NCI-H1105 treated with DMSO at 0.1 percent for 48 hours (cell line): ENCODE measurements at regions not wholly inside any gene's neighbourhood (a gene's known extent, or its start where the extent isn't known, plus 50 kb on each side); places are given as distances from the start of the nearest gene placed in this dataset.
"Not testable (repeated sequence)": the region's sequence is repeated elsewhere in the genome, so short reads cannot be mapped to it uniquely, and the experiment has no call there.

ENCODE experiments used
- DNase-seq: peaks from one replicate; lab custom pipeline; 2025; lab: John Stamatoyannopoulos, UW

- not testable (repeated sequence) for DNase-seq
These were observed 1195.5 kb downstream of the TMEM121 start for GRCh38 chr14:106721926-106722325.

- not testable (repeated sequence) for DNase-seq
These were observed 1196.7 kb downstream of the TMEM121 start for GRCh38 chr14:106722813-106723687.

- peak; percentile 6 for DNase-seq
These were observed 1201.6 kb downstream of the TMEM121 start for GRCh38 chr14:106727962-106728361.

GRCh38 chr14:106728611-106729010, 1202.2 kb downstream of the TMEM121 start:
- no peak for DNase-seq

- no peak for DNase-seq
These were observed 1203.2 kb downstream of the TMEM121 start for GRCh38 chr14:106729551-106729950.

GRCh38 chr14:106733771-106734170, 1207.4 kb downstream of the TMEM121 start:
- no peak for DNase-seq

- no peak for DNase-seq
These were observed 1210.6 kb downstream of the TMEM121 start for GRCh38 chr14:106737021-106737420.

GRCh38 chr14:106738075-106738474, 1211.7 kb downstream of the TMEM121 start:
- DNase-seq, result no peak

- DNase-seq, result not testable (repeated sequence)
These were observed 1212.3 kb downstream of the TMEM121 start for GRCh38 chr14:106738598-106739258.

GRCh38 chr14:106741086-106741827, 1214.9 kb downstream of the TMEM121 start:
- DNase-seq, result not testable (repeated sequence)

- DNase-seq, result not testable (repeated sequence)
These were observed 1218.8 kb downstream of the TMEM121 start for GRCh38 chr14:106745016-106745767.

- DNase-seq, result not testable (repeated sequence)
These were observed 1223.7 kb downstream of the TMEM121 start for GRCh38 chr14:106750089-106750488.

- DNase-seq, result not testable (repeated sequence)
These were observed 1227.4 kb downstream of the TMEM121 start for GRCh38 chr14:106753751-106754150.

- DNase-seq, result not testable (repeated sequence)
These were observed 1231.1 kb downstream of the TMEM121 start for GRCh38 chr14:106757444-106757843.

- not testable (repeated sequence) for DNase-seq
These were observed 1235.8 kb downstream of the TMEM121 start for GRCh38 chr14:106761886-106762816.

- peak; percentile 17 for DNase-seq
These were observed 1238.6 kb downstream of the TMEM121 start for GRCh38 chr14:106764968-106765369.

- DNase-seq, result no peak
These were observed 1239.8 kb downstream of the TMEM121 start for GRCh38 chr14:106766145-106766544.

GRCh38 chr14:106766551-106767277, 1240.3 kb downstream of the TMEM121 start:
- not testable (repeated sequence) for DNase-seq

GRCh38 chr14:106768230-106768629, 1241.8 kb downstream of the TMEM121 start:
- DNase-seq, result not testable (repeated sequence)
